DND-41 (cell line): ENCODE measurements at regions not wholly inside any gene's neighbourhood (a gene's known extent, or its start where the extent isn't known, plus 50 kb on each side); places are given as distances from the start of the nearest gene placed in this dataset.
A peak's percentile ranks its signal among the peaks of the same experiment; 100 is the strongest.

Source experiments
- ATAC-seq: fragments of 200-7000 bp; cut with Tn5 transposase; 3 replicates; pipeline ENCODE4 v1.9.1; 2021; ENCODE audit warnings: low read depth; ENCODE audit not compliant: insufficient read depth
- DNase-seq: peaks from one replicate; pipeline ENCODE4 v3.0.0-alpha.2; 2020
- H2AFZ ChIP-seq: 2 replicates; pipeline ENCODE4 v1.6.0; 2012; ENCODE audit warnings: low read depth, low read length
- H3K27ac ChIP-seq: 2 replicates; pipeline ENCODE4 v1.5.1; 2012; ENCODE audit warnings: low read length, inconsistent platforms
- H3K27me3 ChIP-seq: fragments of 200-600 bp; sonication (generic); 2 replicates; pipeline ENCODE4 v1.6.0; 2012; ENCODE audit warnings: low read length, mild to moderate bottlenecking, inconsistent platforms; ENCODE audit not compliant: insufficient read depth, poor library complexity
- H3K36me3 ChIP-seq: 2 replicates; pipeline ENCODE4 v1.5.1; 2012; ENCODE audit warnings: low read length, inconsistent platforms; ENCODE audit not compliant: insufficient read depth
- H3K4me1 ChIP-seq: 2 replicates; pipeline ENCODE4 v1.5.1; 2012; ENCODE audit warnings: mild to moderate bottlenecking, low read length; ENCODE audit not compliant: insufficient read depth
- H3K4me2 ChIP-seq: 2 replicates; pipeline ENCODE4 v1.6.0; 2012; ENCODE audit warnings: mild to moderate bottlenecking, moderate library complexity, low read length, inconsistent platforms; ENCODE audit not compliant: insufficient read depth
- H3K4me3 ChIP-seq, 2 experiments: fragments of 200-600 bp in 1 of 2; shearing (Covaris generic) in 1 of 2; 2 replicates each; pipeline ENCODE4 v1.5.1; 2012 to 2016; ENCODE audit warnings: inconsistent platforms in 2 of 2, low read length in 2 of 2, mild to moderate bottlenecking in 2 of 2, low read depth in 1 of 2, moderate library complexity in 1 of 2
- H3K79me2 ChIP-seq: 2 replicates; pipeline ENCODE4 v1.6.0; 2012; ENCODE audit warnings: low read length, inconsistent platforms; ENCODE audit not compliant: insufficient read depth
- H3K9ac ChIP-seq: 2 replicates; pipeline ENCODE4 v1.6.0; 2012; ENCODE audit warnings: low read depth, mild to moderate bottlenecking, inconsistent platforms, low read length, moderate library complexity
- H3K9me3 ChIP-seq: 2 replicates; pipeline ENCODE4 v1.5.1; 2012; ENCODE audit warnings: low read length, moderate library complexity, mild to moderate bottlenecking, inconsistent platforms; ENCODE audit not compliant: insufficient read depth, severe bottlenecking
- H4K20me1 ChIP-seq: 2 replicates; pipeline ENCODE4 v1.6.0; 2012; ENCODE audit warnings: low read length; ENCODE audit not compliant: insufficient read depth
- EZH2 ChIP-seq: IDR thresholded peaks from 3 replicates; pipeline ENCODE4 v1.6.1; 2012; ENCODE audit warnings: borderline replicate concordance, low read depth, mild to moderate bottlenecking, moderate library complexity, low read length, inconsistent platforms; ENCODE audit not compliant: severe bottlenecking
- TF ChIP-seq, protein P1 (sequence below): IDR thresholded peaks from 2 replicates; pipeline ENCODE4 v1.5.1; 2012; ENCODE audit warnings: borderline replicate concordance, low read length, moderate library complexity, mild to moderate bottlenecking; ENCODE audit not compliant: poor library complexity, severe bottlenecking; ENCODE audit errors: extremely low read depth

DNA sequence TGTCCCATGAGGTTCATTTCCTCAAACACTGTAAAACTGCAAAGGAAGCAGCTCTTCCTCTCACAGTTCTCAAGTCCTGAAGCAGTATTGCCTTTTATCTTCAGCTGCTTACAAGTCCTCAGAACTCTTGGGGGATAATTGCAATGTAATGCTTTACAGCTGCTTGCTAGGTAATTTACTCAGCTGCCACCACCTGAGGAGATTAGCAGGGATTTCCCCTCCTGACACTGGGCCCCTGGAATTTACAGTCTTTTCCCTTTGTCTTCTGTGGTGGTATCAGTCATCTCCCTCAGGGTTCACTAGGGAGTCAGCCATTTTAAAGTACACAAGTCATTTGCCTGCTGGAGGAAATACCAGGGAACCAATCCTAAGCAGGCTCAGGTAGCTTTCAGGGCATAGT, 754.3 kb upstream of the GRAMD2B start:
- H3K27ac ChIP-seq: no peak overlapping the region

DNA sequence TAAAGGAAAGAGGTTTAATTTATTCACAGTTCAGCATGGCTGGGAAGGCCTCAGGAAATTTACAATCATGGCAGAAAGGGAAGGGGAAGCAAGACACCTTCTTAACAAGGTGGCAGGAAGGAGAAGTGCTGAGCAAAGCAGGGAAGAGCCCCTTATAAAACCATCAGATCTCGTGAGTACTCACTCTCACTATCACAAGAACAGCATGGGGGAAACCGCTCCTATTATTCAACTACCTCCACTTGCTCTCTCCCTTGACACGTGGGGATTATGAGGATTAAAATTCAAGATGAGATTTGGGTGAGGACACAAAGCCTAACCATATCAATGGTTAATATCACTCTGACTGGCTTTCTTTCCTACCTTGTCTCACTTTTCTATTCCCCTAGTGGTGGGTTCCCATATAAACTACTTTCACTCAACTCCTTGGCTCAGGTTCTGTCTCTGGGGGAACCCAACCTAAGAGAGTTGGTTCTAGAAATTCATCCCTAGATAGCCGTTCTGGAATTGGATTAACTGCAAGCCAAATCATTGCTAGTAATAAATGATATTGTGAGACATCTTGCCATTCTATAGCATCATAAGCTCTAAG, 749.8 kb upstream of the GRAMD2B start:
- peaks cover 10% of the 10 kb centered on the region; the same call in 1 of the 2 replicates for H3K4me1 ChIP-seq
- no peak for DNase-seq

More for the DNA sequence above, 754.3 kb upstream of the GRAMD2B start:
- Histone ChIP-seq H3K79me2 (no peaks in the 10 kb centered on the region), H3K9me3 (no peaks in the 10 kb centered on the region), H3K4me1 (peaks cover 10% of the 10 kb centered on the region; the same call in 1 of the 2 replicates), H3K4me2 (no peak overlapping the region), H3K9ac (no peak overlapping the region), H2AFZ (peak overlapping the region; percentile 28; the same call in 1 of the 2 replicates), H4K20me1 (no peaks in the 10 kb centered on the region), H3K4me3 (no peak overlapping the region), H3K36me3 (no peaks in the 10 kb centered on the region), H3K27me3 (no peaks in the 10 kb centered on the region)
- ATAC-seq (peak; percentile 37; the same call in 1 of the 3 replicates), DNase-seq (no peak)
- TF ChIP-seq, protein P1, sequence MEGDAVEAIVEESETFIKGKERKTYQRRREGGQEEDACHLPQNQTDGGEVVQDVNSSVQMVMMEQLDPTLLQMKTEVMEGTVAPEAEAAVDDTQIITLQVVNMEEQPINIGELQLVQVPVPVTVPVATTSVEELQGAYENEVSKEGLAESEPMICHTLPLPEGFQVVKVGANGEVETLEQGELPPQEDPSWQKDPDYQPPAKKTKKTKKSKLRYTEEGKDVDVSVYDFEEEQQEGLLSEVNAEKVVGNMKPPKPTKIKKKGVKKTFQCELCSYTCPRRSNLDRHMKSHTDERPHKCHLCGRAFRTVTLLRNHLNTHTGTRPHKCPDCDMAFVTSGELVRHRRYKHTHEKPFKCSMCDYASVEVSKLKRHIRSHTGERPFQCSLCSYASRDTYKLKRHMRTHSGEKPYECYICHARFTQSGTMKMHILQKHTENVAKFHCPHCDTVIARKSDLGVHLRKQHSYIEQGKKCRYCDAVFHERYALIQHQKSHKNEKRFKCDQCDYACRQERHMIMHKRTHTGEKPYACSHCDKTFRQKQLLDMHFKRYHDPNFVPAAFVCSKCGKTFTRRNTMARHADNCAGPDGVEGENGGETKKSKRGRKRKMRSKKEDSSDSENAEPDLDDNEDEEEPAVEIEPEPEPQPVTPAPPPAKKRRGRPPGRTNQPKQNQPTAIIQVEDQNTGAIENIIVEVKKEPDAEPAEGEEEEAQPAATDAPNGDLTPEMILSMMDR: no peak
- TF ChIP-seq EZH2: no peak

DNA sequence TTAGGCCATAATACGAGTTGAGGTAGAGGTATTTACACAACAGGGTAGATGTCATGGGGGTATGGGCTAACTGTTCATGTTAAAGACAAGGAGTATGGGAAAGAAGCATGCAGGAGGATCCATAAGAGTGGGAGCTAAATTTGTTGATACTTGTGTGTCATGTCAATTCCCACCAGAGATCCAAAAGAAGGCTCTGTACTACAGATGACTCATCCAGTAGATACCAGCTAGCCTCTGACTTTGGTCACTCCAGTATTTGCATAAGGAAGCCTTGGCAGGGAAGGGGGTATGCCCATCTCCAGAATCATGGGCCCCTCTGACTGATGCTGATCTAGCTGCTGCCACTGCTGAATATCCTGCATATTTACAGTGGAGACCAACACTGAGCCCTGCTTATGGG, 743.7 kb upstream of the GRAMD2B start:
- Histone ChIP-seq H4K20me1 (no peaks in the 10 kb centered on the region), H3K4me3 (no peak overlapping the region), H3K4me2 (no peak overlapping the region), H3K9ac (no peak overlapping the region), H3K27me3 (no peaks in the 10 kb centered on the region), H3K27ac (no peak overlapping the region), H3K9me3 (peaks cover 3% of the 10 kb centered on the region), H3K79me2 (no peaks in the 10 kb centered on the region), H3K4me1 (no peaks in the 10 kb centered on the region), H3K36me3 (no peaks in the 10 kb centered on the region), H2AFZ (no peak overlapping the region)
- no peak for TF ChIP-seq EZH2
- DNase-seq (no peak), ATAC-seq (no peak)

More for the DNA sequence above, 749.8 kb upstream of the GRAMD2B start:
- no peak overlapping the region for H3K27ac ChIP-seq
- no peaks in the 10 kb centered on the region for H3K27me3 ChIP-seq
- TF ChIP-seq, protein P1: no peak
- TF ChIP-seq EZH2: no peak
- no peaks in the 10 kb centered on the region for H4K20me1 ChIP-seq
- ATAC-seq: no peak
- no peaks in the 10 kb centered on the region for H3K36me3 ChIP-seq
- no peak overlapping the region for H2AFZ ChIP-seq
- peaks cover 3% of the 10 kb centered on the region for H3K9me3 ChIP-seq
- H3K9ac ChIP-seq: no peak overlapping the region
- no peaks in the 10 kb centered on the region for H3K79me2 ChIP-seq
- no peak overlapping the region for H3K4me3 ChIP-seq
- H3K4me2 ChIP-seq: no peak overlapping the region

DNA sequence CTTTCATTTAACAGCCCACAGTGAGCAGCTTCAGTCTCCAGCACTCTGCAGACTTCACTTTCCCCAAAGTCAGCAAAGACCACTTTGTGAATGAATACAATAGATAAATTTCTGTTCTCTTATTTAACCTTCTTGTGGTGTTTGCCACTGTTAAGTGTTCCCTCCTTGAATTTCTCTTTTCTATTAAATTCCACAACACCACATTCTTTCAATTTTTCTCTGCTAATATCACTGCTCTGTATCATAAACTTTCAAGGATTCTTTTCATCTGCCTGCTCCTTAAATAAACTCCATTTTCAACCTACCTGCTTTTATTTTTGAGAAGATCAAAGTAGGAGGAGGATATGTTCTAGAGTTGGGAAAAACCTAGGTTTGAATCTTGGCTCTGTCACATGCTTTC, 739.5 kb upstream of the GRAMD2B start:
- Histone ChIP-seq H2AFZ (0 out of 2 replicates have a peak overlapping the region, but pooled peaks have one; percentile 6), H3K4me1 (no peaks in the 10 kb centered on the region), H4K20me1 (no peaks in the 10 kb centered on the region), H3K4me2 (no peak overlapping the region), H3K9ac (no peak overlapping the region), H3K4me3 (no peak overlapping the region), H3K27me3 (no peaks in the 10 kb centered on the region), H3K9me3 (no peaks in the 10 kb centered on the region), H3K36me3 (no peaks in the 10 kb centered on the region), H3K79me2 (no peaks in the 10 kb centered on the region), H3K27ac (no peak overlapping the region)
- TF ChIP-seq, protein P1: no peak
- TF ChIP-seq EZH2: no peak
- ATAC-seq (no peak), DNase-seq (no peak)
